HG02970 (cell line): ENCODE measurements at regions not wholly inside any gene's neighbourhood (a gene's known extent, or its start where the extent isn't known, plus 50 kb on each side); places are given as distances from the start of the nearest gene placed in this dataset.

ENCODE experiments used
- ATAC-seq: cut with Tn5 transposase; IDR thresholded peaks from one replicate; pipeline ENCODE4 v1.9.1; 2021; ENCODE audit warnings: mild to moderate bottlenecking, moderate library complexity, moderate number of reproducible peaks; ENCODE audit not compliant: unreplicated experiment, low FRiP score

GRCh38 chr14:66092206-66092605 is 394.0 kb upstream of the CCDC196 start:
- ATAC-seq, result no peak

- ATAC-seq, result no peak
These were observed 393.4 kb upstream of the CCDC196 start for GRCh38 chr14:66092748-66093147.

- no peak for ATAC-seq
These were observed 392.0 kb upstream of the CCDC196 start for GRCh38 chr14:66094001-66094727.

GRCh38 chr14:66099451-66099850 is 386.7 kb upstream of the CCDC196 start:
- ATAC-seq, result no peak

DNA sequence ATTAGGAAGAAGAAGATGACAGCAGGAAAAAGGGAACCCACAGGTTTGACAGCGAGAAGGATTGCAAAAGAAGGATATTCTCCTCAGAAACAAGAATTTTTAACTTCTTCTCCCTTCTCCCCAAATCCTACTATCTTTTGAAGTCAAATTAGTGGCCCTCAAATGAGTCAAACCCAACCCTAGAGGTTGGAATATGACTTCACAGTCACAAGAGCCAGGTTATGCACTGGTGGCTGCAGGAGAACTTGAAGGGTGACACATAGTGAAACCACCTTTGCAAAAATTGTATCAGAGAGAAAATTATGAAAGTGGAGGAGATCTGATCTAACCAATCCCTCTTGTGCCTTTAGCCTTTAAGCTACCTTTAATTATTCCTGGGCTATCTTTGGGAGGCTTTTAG is 386.2 kb upstream of the CCDC196 start:
- no peak for ATAC-seq

DNA sequence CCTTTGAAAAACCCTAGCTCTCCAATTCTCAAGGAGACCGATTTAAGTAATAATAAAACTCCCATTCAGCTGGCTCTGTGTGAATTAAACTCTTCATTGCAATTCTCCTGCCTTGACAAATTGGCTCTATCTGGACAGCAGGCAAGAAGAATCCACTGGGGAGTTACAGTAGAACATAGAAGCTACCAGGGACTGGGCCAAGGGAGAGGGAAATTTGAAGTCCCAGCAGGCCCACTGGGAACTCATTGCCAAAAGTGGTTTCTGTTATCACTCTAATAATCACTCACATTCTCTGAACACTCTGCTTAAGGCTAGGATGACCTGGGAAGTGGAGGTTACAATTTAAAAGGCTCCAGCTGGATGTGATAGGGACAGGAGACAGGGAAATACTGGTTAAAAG is 384.5 kb upstream of the CCDC196 start:
- ATAC-seq, result no peak

- no peak for ATAC-seq
These were observed 381.7 kb upstream of the CCDC196 start for GRCh38 chr14:66104486-66104885.

DNA sequence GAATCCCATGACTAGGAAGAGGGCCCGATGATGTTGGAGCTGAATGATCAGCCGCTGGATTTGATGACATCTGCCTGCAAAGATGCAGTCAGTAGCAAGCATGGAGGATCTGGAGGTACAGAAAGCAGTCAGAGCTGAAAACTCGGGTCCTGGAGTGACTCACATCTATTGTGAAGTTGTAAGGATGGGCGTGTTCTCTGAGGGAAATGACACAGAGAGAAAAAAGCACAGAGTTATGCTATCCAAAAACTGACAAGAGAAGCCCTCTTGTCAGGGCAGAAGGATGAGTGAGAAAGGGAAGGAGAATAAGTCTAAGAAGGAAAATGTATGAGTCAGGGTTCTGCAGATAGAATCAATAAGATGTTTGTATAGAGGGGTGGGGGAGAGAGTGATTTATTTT is 380.4 kb upstream of the CCDC196 start:
- ATAC-seq, result no peak

- ATAC-seq, result no peak
These were observed 376.7 kb upstream of the CCDC196 start for GRCh38 chr14:66109426-66109825.

GRCh38 chr14:66111891-66112290 is 374.3 kb upstream of the CCDC196 start:
- ATAC-seq, result no peak

DNA sequence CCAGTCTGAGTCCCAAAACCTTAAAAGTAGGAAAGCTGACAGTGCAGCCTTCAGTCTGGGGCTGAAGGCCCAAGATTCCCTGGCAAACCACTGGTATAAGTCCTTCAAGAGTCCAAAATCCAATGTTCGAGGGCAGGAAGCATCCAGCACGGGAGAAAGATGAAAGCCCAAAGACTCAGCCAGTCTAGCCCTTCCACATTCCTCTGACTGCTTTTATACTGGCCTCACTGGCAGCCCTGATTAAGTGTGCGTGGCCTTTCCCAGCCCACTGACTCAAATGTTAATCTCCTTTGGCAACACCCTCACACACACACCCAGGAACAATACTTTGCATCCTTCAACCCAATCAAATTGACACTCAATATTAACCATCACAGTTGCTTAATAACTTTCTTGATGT is 372.1 kb upstream of the CCDC196 start:
- no peak for ATAC-seq

GRCh38 chr14:66115740-66116502 is 370.2 kb upstream of the CCDC196 start:
- no peak for ATAC-seq

- ATAC-seq, result no peak
These were observed 369.4 kb upstream of the CCDC196 start for GRCh38 chr14:66116732-66117131.

GRCh38 chr14:66117600-66117999 is 368.6 kb upstream of the CCDC196 start:
- no peak for ATAC-seq

DNA sequence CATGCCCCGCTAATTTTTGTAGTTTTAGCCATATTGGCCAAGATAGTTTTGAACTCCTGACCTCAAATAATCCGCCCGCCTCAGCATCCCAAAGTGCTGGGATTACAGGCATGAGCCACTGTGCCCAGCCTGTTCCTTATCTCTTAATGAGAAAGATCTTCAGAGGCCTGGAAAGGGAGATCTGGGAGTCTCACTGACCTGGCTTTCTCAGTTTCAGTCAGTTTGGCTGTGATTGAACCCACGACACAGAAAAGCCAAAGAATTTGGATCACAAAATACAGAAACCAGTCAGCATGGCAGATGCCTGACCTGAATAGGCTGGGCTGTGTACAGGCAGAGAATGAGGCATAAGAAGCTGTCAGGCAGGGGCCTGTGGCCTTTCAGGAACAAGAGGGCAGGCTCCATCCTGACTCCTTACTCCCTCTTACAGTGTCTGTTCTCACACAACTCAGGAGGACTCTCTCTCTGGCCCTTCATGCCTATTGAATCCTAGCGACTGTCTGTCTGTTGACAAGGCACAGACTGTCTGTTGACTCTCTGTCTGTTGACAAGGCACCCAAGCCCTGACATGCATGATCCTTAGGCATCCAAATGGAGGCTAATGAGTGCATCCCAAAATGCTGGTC is 366.5 kb upstream of the CCDC196 start:
- no peak for ATAC-seq

- ATAC-seq, result no peak
These were observed 365.8 kb upstream of the CCDC196 start for GRCh38 chr14:66120402-66120801.

- ATAC-seq, result no peak
These were observed 364.3 kb upstream of the CCDC196 start for GRCh38 chr14:66121859-66122258.

GRCh38 chr14:66129224-66129623 is 356.9 kb upstream of the CCDC196 start:
- ATAC-seq, result no peak

DNA sequence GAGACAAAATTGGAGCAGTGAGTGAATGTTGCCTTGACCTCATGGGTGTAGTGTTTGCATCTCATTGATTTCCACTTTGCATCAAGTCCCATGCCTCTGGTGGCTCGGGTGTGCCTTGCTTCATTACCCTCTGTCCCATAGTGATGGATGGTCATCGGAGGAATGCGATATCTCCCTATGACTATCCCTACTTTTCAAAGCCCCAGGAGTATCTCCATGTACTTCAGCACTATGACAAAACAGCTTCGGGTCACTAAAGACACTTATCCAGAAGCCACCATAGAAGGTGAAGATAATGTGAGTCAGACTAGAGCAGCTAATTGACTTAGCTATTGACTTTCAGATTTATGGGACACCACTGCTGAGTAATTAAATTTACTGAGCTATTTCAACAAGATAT is 355.1 kb upstream of the CCDC196 start:
- ATAC-seq, result no peak

DNA sequence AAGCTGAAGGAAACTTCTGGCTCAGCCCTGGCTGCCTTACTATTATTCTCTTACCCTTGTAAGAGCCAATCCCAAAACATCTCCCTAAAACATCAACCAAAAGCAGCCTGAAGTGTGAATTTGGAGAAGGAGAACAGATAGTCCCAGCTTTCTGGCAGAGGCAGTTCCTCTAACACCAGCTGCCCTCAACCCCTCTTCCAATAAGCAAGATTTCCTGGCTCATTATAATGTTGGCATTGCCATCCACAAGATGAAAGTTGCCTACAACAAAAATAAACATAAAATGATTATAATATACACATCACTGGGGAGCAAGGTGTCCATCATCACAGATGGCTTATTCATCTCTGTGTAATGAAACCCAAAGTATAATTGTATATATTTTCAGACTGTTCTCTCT is 352.5 kb upstream of the CCDC196 start:
- no peak for ATAC-seq

- no peak for ATAC-seq
These were observed 350.3 kb upstream of the CCDC196 start for GRCh38 chr14:66135831-66136230.

DNA sequence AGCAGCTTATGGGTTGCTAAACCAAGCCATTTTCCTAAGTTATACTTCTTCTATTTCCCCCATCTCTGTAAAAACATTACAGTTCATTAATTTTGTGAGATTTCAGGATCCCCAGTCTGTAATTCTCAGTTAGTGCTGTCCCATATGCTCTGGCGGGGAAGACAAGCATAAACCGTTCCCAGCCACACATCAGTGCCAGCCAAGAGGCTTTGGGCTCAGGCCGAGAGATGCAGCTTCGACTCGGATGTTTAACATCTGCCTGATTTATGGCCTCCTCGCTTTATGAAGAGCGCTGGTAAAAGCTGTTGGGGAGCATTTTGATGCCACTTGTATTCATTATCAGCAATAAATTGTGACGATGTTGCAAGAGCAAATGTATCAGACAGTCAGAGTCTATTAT is 349.1 kb upstream of the CCDC196 start:
- ATAC-seq, result no peak
